ENCODE measurements at regions not wholly inside any gene's neighbourhood (a gene's known extent, or its start where the extent isn't known, plus 50 kb on each side); places are given as distances from the start of the nearest gene placed in this dataset.

DNA sequence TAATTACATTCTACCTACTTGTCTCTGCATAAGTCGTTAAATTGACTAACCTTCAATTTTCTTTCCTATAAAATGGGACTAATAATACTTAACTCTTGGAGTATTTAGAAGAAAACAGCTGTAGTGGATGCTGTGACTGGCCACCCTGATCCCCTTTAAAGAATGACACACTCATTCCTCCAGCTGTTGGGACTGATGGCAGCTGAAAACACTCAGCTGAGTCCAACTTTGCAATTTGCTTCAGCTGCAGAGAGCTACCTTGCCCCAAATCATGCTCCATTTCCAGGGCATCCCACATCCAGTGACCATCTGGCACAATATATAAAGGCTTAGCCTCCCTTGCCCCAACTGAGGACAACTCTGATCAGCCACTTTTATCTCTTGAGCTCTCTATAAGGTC is 89.1 kb downstream of the MID1IP1 start:
- no peak overlapping the region for H3K27ac ChIP-seq (ENCODE audit: low read depth, low read length)
- H3K4me3 ChIP-seq (ENCODE audit: low read length): no peak overlapping the region
- H3K9me3 ChIP-seq (ENCODE audit: insufficient read depth, low read depth, low read length): no peaks in the 10 kb centered on the region
- no peak overlapping the region for H3K9ac ChIP-seq (ENCODE audit: low read depth, low read length)
- H3K27me3 ChIP-seq (ENCODE audit: insufficient read depth, low read length): no peaks in the 10 kb centered on the region
- no peaks in the 10 kb centered on the region for H3K4me1 ChIP-seq (ENCODE audit: insufficient read depth, low read length)
- no peaks in the 10 kb centered on the region for H3K36me3 ChIP-seq (ENCODE audit: insufficient read depth, low read length)
- no CpG with 5 or more reads among the region's 1 CpG for WGBS

DNA sequence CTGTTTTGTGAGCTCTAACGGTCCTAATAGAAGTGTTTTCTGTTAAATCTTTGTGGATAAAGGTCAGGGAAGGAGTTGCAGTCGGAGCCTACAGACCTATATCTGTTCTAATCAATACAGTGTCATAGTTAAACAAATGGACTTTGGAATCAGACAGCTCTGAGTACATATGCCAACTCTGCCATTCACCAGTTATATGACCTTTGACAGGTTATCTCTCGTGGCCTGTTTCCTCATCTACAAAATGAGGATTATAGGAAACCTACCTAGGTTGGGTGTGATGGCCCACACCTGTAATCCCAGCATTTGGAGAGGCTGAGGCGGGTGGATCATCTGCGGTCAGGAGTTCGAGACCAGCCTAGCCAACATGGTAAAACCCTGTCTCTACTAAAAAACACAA is 89.7 kb downstream of the MID1IP1 start:
- Histone ChIP-seq H3K36me3 (ENCODE audit: insufficient read depth, low read length) (no peaks in the 10 kb centered on the region), H3K9ac (ENCODE audit: low read depth, low read length) (no peak overlapping the region), H3K4me3 (ENCODE audit: low read length) (no peak overlapping the region), H3K27ac (ENCODE audit: low read depth, low read length) (no peak overlapping the region), H3K9me3 (ENCODE audit: insufficient read depth, low read depth, low read length) (no peaks in the 10 kb centered on the region), H3K27me3 (ENCODE audit: insufficient read depth, low read length) (no peaks in the 10 kb centered on the region), H3K4me1 (ENCODE audit: insufficient read depth, low read length) (no peaks in the 10 kb centered on the region)
- WGBS: 97% methylated on average over 6 of the region's 6 CpGs

DNA sequence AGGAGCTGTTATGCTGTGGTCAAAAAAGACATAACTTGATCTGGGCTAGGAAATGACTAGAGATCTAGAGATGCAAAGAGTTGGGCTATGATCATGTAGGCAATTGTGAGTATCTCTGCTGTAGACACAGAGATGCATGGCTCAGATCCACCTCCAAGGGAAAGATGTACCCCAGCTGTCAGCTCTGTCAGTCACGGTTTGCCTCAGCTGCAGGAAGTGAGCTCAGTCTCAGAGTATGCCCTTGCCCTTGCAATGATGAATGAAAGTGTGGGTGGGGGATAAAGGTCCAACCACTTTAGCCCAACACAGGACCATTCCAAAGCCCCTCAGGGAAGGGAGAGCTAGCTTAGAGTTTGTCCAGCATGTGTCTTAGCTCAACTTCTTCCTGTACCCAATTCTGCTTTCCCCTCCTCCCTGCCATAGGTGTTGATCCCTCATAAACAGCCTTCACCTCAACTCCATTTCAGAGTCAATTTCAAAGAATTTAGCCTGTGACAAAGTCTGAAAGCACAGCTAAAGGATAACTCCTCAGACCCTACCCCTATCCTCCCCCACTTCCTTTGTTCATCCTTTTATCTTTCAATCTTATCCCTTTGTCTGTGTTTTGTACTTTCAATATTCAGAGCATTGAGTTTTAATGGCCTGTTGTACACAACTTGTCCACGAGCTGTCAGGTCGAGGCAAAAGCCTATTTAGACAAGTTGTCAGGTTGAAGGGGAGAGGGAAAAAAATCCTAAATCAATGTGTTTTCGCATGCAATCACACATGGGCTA is 90.6 kb downstream of the MID1IP1 start:
- no peaks in the 10 kb centered on the region for H3K4me1 ChIP-seq (ENCODE audit: insufficient read depth, low read length)
- H3K27me3 ChIP-seq (ENCODE audit: insufficient read depth, low read length): no peaks in the 10 kb centered on the region
- no peak overlapping the region for H3K27ac ChIP-seq (ENCODE audit: low read depth, low read length)
- H3K9ac ChIP-seq (ENCODE audit: low read depth, low read length): no peak overlapping the region
- no peak overlapping the region for H3K4me3 ChIP-seq (ENCODE audit: low read length)
- H3K9me3 ChIP-seq (ENCODE audit: insufficient read depth, low read depth, low read length): no peaks in the 10 kb centered on the region
- 73% methylated on average over 4 of the region's 4 CpGs for WGBS
- no peaks in the 10 kb centered on the region for H3K36me3 ChIP-seq (ENCODE audit: insufficient read depth, low read length)

DNA sequence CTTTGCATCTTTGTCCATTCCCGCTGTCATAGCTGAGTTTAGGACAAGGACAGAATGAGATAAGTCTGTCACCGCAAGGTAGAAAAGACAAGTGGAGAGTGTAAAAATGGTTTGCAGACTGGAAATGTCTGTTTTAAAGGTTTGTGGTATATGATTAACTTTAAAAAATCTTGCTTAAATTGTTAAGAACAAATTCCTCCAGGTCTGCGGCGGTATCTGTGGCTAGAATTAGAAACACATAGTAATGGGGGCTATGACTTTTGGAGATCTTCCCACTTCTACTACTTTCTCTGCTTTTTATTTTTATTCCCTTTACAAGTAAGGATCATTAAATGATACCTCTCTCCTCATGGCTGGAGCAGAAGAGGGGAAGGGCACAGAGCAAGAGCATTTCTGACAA is 92.2 kb downstream of the MID1IP1 start:
- no peaks in the 10 kb centered on the region for H3K9me3 ChIP-seq (ENCODE audit: insufficient read depth, low read depth, low read length)
- peaks cover 1% of the 10 kb centered on the region; the same call in 1 of the 2 replicates for H3K4me1 ChIP-seq (ENCODE audit: insufficient read depth, low read length)
- no peak overlapping the region for H3K9ac ChIP-seq (ENCODE audit: low read depth, low read length)
- H3K27me3 ChIP-seq (ENCODE audit: insufficient read depth, low read length): no peaks in the 10 kb centered on the region
- no peaks in the 10 kb centered on the region for H3K36me3 ChIP-seq (ENCODE audit: insufficient read depth, low read length)
- no peak overlapping the region for H3K4me3 ChIP-seq (ENCODE audit: low read length)
- WGBS: 90% methylated on average over 2 of the region's 4 CpGs
- no peak overlapping the region for H3K27ac ChIP-seq (ENCODE audit: low read depth, low read length)

DNA sequence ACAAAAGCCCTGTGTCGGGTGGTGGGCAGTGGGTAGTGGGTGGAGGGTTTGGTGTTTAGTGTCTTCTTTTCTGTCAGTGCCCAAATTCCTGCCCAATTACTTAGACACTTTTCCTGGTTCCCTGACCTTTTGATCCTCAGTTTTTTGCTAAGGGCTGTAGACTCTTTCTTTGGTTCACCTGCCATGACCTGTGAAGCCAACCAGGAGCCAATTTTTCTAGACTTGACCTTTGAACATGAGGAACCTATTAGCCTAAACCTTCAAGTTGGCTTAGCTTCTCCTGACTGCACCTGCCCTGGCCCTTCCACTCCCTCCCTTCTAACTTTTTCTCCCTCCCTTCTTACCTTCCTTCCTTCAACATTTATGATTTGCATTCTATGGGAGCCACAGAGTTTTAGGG is 94.5 kb downstream of the MID1IP1 start:
- Histone ChIP-seq H3K4me3 (ENCODE audit: low read length) (no peak overlapping the region), H3K4me1 (ENCODE audit: insufficient read depth, low read length) (peaks cover 7% of the 10 kb centered on the region; the same call in 1 of the 2 replicates), H3K27ac (ENCODE audit: low read depth, low read length) (no peak overlapping the region), H3K36me3 (ENCODE audit: insufficient read depth, low read length) (no peaks in the 10 kb centered on the region), H3K9ac (ENCODE audit: low read depth, low read length) (no peak overlapping the region), H3K9me3 (ENCODE audit: insufficient read depth, low read depth, low read length) (no peaks in the 10 kb centered on the region), H3K27me3 (ENCODE audit: insufficient read depth, low read length) (no peaks in the 10 kb centered on the region)
- WGBS: 100% methylated on average over 1 of the region's 1 CpG

DNA sequence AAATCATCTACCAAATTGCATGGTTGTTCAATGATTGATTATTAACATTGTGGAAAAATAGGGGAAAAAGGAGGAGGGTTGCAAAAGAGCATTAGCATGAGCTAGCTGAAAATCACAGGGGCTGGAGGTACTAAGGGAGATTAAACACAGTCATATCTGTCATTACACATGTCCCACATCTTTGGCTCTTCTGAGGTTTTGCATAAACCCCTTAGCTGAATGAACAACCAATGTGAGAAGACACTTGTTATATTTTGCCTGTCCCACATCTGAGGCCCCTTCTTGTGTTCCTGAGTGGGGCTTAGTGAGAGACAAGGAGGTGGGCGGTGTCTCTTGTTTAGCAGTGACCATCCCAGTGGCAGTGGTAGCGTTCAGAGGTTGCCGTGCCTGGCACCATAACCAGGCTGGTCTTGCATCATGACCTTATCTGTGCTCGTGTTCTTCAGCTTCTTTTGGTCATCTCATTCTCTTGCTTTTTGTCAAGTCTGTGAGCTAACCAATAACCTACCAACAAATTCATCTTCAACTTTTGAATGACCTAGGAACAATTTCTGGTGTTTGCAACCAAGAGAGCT is 95.6 kb downstream of the MID1IP1 start:
- Histone ChIP-seq H3K4me1 (ENCODE audit: insufficient read depth, low read length) (peaks cover 7% of the 10 kb centered on the region; the same call in 1 of the 2 replicates), H3K27ac (ENCODE audit: low read depth, low read length) (no peak overlapping the region), H3K27me3 (ENCODE audit: insufficient read depth, low read length) (no peaks in the 10 kb centered on the region), H3K9me3 (ENCODE audit: insufficient read depth, low read depth, low read length) (no peaks in the 10 kb centered on the region), H3K9ac (ENCODE audit: low read depth, low read length) (no peak overlapping the region), H3K36me3 (ENCODE audit: insufficient read depth, low read length) (no peaks in the 10 kb centered on the region), H3K4me3 (ENCODE audit: low read length) (no peak overlapping the region)
- 93% methylated on average over 4 of the region's 4 CpGs for WGBS

DNA sequence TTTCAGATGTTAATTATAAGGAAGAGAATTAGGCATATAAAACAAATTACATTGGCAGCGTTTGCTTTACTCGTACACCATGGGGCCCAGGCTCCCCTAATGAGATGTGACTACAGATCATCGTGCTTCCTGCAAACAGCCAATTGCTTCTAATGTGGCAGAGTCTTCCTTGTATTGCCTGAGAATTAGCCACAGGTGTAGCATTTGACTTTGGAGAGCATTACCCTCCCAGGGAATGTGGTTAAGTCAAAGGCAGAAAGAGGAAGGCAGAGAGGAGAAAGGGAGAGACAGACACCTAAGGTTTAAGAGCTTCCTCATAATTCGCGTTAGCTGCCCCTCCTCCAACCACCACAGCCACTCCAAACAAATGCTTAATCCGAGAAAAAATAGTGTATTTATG is 97.0 kb downstream of the MID1IP1 start:
- H3K4me3 ChIP-seq (ENCODE audit: low read length): no peak overlapping the region
- H3K4me1 ChIP-seq (ENCODE audit: insufficient read depth, low read length): peaks cover 7% of the 10 kb centered on the region; the same call in 1 of the 2 replicates
- H3K27me3 ChIP-seq (ENCODE audit: insufficient read depth, low read length): no peaks in the 10 kb centered on the region
- 87% methylated on average over 3 of the region's 6 CpGs for WGBS
- no peaks in the 10 kb centered on the region for H3K36me3 ChIP-seq (ENCODE audit: insufficient read depth, low read length)
- no peaks in the 10 kb centered on the region for H3K9me3 ChIP-seq (ENCODE audit: insufficient read depth, low read depth, low read length)
- no peak overlapping the region for H3K9ac ChIP-seq (ENCODE audit: low read depth, low read length)
- no peak overlapping the region for H3K27ac ChIP-seq (ENCODE audit: low read depth, low read length)

DNA sequence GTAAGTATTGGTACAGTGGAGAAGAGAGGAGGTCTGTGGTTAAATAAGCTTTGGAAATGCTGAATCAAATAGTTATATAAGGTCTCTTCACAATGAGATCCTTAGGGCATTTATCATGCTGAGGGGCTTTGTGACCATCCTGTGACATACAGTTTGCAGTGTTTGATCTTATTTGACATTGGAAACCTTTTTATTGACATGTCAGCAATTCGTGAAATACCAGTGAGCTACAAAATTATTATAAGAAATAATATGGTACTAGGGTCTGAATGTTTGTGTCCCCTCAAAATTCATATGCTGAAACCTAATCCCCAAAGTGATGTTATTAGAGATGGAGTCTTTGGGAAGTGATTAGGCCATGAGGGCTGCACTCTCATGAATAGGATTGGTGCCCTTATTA is 98.4 kb downstream of the MID1IP1 start:
- Histone ChIP-seq H3K9ac (ENCODE audit: low read depth, low read length) (no peak overlapping the region), H3K4me1 (ENCODE audit: insufficient read depth, low read length) (peaks cover 7% of the 10 kb centered on the region; the same call in 1 of the 2 replicates), H3K36me3 (ENCODE audit: insufficient read depth, low read length) (no peaks in the 10 kb centered on the region), H3K4me3 (ENCODE audit: low read length) (no peak overlapping the region), H3K27me3 (ENCODE audit: insufficient read depth, low read length) (no peaks in the 10 kb centered on the region), H3K9me3 (ENCODE audit: insufficient read depth, low read depth, low read length) (no peaks in the 10 kb centered on the region), H3K27ac (ENCODE audit: low read depth, low read length) (no peak overlapping the region)
- no CpG with 5 or more reads among the region's 1 CpG for WGBS

DNA sequence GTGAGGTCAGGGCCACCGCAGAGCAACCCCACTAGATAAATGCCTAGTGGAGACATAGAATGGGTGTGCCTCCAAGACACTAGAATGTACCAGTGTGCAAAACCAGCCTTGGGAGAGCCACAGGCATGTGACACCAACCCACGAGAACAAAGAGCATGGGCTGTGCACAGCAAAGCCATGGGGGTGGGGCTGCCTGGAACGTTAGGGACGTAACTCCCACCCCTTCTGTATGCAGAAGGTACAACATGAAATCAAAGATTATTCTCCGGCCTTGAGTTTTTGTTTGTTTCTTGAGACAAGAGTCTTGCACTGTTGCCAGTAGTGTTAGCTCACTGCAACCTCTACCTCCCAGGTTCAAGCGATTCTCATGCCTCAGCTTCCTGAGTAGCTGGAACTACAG is 99.5 kb downstream of the MID1IP1 start:
- Histone ChIP-seq H3K9ac (ENCODE audit: low read depth, low read length) (no peak overlapping the region), H3K27ac (ENCODE audit: low read depth, low read length) (no peak overlapping the region), H3K4me3 (ENCODE audit: low read length) (no peak overlapping the region), H3K4me1 (ENCODE audit: insufficient read depth, low read length) (peaks cover 7% of the 10 kb centered on the region; the same call in 1 of the 2 replicates), H3K9me3 (ENCODE audit: insufficient read depth, low read depth, low read length) (no peaks in the 10 kb centered on the region), H3K27me3 (ENCODE audit: insufficient read depth, low read length) (no peaks in the 10 kb centered on the region), H3K36me3 (ENCODE audit: insufficient read depth, low read length) (no peaks in the 10 kb centered on the region)
- 91% methylated on average over 5 of the region's 6 CpGs for WGBS

DNA sequence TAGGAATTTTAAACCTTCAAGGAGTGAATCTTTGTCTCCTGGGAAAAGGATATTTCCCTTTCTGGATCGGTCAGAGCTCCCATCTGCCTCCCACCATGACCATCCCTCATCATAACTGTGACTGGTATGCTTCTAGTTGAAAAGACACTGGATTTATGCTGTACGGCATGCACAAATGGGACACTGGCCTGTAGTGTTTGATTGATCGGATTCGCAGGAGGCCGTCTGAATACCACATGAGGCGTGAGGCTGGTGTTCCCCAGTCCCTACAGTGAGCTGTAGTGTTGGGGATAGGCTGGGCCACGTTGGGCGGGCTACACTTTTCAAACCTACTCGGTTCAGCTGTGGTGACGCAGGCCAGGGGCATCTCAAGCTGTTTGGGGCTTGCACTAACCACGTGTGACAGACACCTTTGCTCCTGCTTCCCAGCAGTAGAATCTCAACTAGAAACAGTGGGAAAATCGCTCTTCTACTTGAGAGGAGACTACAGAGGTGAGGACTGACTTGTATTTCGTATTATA is 101.8 kb downstream of the MID1IP1 start:
- H3K27me3 ChIP-seq (ENCODE audit: insufficient read depth, low read length): no peaks in the 10 kb centered on the region
- H3K4me1 ChIP-seq (ENCODE audit: insufficient read depth, low read length): peaks cover 7% of the 10 kb centered on the region; the same call in 1 of the 2 replicates
- 89% methylated on average over 10 of the region's 13 CpGs for WGBS

DNA sequence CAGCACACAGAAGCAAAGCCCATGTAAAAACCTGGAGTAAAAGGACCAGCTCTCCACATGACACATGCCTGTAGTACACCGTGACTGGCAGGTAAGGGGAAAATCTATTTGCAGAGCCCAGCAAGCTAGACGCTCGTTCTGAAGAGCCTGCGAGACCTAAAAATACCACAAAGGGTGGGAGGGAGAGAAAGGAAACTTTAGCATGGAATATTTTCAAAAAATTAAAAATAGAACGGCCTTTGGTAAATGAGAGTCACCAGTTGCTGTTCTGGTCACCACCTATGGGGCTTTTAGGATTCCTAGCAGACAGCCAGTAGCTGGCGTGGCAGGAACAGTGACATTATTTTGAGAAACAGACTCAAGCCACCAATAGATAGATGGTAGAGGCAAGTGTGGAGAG is 115.5 kb downstream of the MID1IP1 start:
- Histone ChIP-seq H3K36me3 (ENCODE audit: insufficient read depth, low read length) (no peaks in the 10 kb centered on the region), H3K9ac (ENCODE audit: low read depth, low read length) (no peak overlapping the region), H3K27me3 (ENCODE audit: insufficient read depth, low read length) (no peaks in the 10 kb centered on the region), H3K4me3 (ENCODE audit: low read length) (no peak overlapping the region), H3K4me1 (ENCODE audit: insufficient read depth, low read length) (no peaks in the 10 kb centered on the region), H3K27ac (ENCODE audit: low read depth, low read length) (no peak overlapping the region), H3K9me3 (ENCODE audit: insufficient read depth, low read depth, low read length) (no peaks in the 10 kb centered on the region)
- over 99% methylated on average over 6 of the region's 6 CpGs for WGBS

More for the DNA sequence above, 101.8 kb downstream of the MID1IP1 start:
- Histone ChIP-seq H3K27ac (ENCODE audit: low read depth, low read length) (no peak overlapping the region), H3K9ac (ENCODE audit: low read depth, low read length) (no peak overlapping the region), H3K36me3 (ENCODE audit: insufficient read depth, low read length) (no peaks in the 10 kb centered on the region), H3K9me3 (ENCODE audit: insufficient read depth, low read depth, low read length) (no peaks in the 10 kb centered on the region), H3K4me3 (ENCODE audit: low read length) (no peak overlapping the region)

All from HUES64 (cell line).